GM23248 (cell line): ENCODE measurements at regions not wholly inside any gene's neighbourhood (a gene's known extent, or its start where the extent isn't known, plus 50 kb on each side); places are given as distances from the start of the nearest gene placed in this dataset.

ENCODE experiments used
- EZH2 ChIP-seq: fragments of 200-600 bp; sonication (generic); IDR thresholded peaks from 2 replicates; pipeline ENCODE4 v1.6.1; 2018; ENCODE audit warnings: antibody characterized with exemption, mild to moderate bottlenecking; ENCODE audit not compliant: insufficient read depth, poor library complexity, severe bottlenecking
- EZH2phosphoT487 ChIP-seq: fragments of 200-600 bp; sonication (generic); IDR thresholded peaks from 2 replicates; pipeline ENCODE4 v1.6.1; 2018; ENCODE audit warnings: antibody characterized with exemption, moderate library complexity, mild to moderate bottlenecking, low read depth; ENCODE audit not compliant: insufficient read depth

DNA sequence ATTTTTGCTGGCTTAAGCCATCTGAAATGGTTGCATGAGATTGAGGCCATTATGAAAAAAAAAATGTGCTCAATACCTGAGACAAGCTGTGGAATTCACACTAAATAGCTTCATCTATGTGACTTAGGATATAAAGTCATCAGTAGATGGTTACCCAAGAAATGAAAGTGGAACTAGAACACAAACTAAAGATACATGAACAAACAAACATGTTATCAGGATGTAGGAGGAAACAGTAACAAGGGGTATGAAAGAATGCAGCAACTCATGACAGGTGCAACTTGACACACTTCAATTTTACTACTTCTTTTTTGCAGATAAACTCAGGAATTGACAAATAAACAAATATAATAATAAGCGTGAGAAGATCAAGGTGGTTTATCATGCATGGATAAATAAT is 155.0 kb downstream of the WT1 start:
- TF ChIP-seq EZH2 (no peak), EZH2phosphoT487 (no peak)
